GM12878 (cell line): ENCODE measurements at regions not wholly inside any gene's neighbourhood (a gene's known extent, or its start where the extent isn't known, plus 50 kb on each side); places are given as distances from the start of the nearest gene placed in this dataset.

Source experiments
- CTCF ChIP-seq, 3 experiments: IDR thresholded peaks in 2 of 3; conservative IDR thresholded peaks in 1 of 3; 2 replicates each; pipeline ENCODE4 v1.5.1; 2011; ENCODE audit warnings: low read depth in 3 of 3, low read length in 3 of 3, mild to moderate bottlenecking in 3 of 3, control low read depth in 2 of 3, moderate library complexity in 2 of 3, inconsistent platforms in 1 of 3, mixed read lengths in 1 of 3; ENCODE audit not compliant: control insufficient read depth in 2 of 3, insufficient read depth in 1 of 3; ENCODE audit errors: extremely low read depth in 1 of 3
- EGR1 ChIP-seq, 2 experiments: IDR thresholded peaks; 1 replicate in 1 of 2; 2 replicates in 1 of 2; pipeline ENCODE4 v1.6.1; 2011 to 2012; ENCODE audit warnings: low read depth in 2 of 2, low read length in 2 of 2, borderline replicate concordance in 1 of 2, mild to moderate bottlenecking in 1 of 2, moderate library complexity in 1 of 2
- FOXK2 ChIP-seq: fragments of 450-650 bp; IDR thresholded peaks from 2 replicates; pipeline ENCODE4 v1.6.1; 2017; ENCODE audit warnings: mild to moderate bottlenecking, moderate library complexity
- MXI1 ChIP-seq: fragments of 150-350 bp; IDR thresholded peaks from 2 replicates; pipeline ENCODE4 v1.6.1; 2011; ENCODE audit warnings: low read depth, mild to moderate bottlenecking, inconsistent platforms, low read length, improper control_type of control experiment
- TF ChIP-seq, protein P1 (sequence below): fragments of 450-650 bp; IDR thresholded peaks from 2 replicates; pipeline ENCODE4 v1.6.1; 2016; ENCODE audit warnings: mild to moderate bottlenecking, moderate library complexity, borderline replicate concordance
- TF ChIP-seq, protein P2 (sequence below): IDR thresholded peaks from 2 replicates; pipeline ENCODE4 v1.6.1; 2011; ENCODE audit warnings: mild to moderate bottlenecking, low read depth, low read length, moderate library complexity; ENCODE audit not compliant: insufficient replicate concordance

DNA sequence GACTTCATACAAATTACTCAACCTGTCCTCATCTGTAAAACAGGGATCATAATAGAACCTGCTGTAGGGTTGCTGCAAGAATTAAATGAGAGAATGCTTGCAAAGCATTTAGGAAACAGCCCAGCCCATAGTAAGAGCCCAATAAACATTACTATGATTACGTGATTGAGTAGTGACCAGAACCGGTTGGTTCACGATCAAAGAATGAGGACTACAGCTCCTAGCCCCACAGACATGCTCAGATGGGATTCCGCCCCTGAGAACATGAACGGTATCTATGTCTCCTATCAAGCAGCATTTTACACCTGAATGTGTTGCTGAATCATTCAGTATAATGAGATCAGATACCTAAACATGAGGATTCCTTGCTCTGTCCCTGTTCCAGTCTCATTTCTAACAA, 104.8 kb upstream of the ZNF648 start:
- TF ChIP-seq CTCF (IDR thresholded peaks at IDR 0.05 in 2 of 3, conservative IDR thresholded peaks at IDR 0.05 in 1 of 3; ENCODE audit: control insufficient read depth in 2 of 3, extremely low read depth in 1 of 3, insufficient read depth in 1 of 3, low read depth in 3 of 3, low read length in 3 of 3) (no peak), FOXK2 (no peak), EGR1 (IDR thresholded peaks at IDR 0.05; ENCODE audit: borderline replicate concordance in 1 of 2, low read depth in 2 of 2, low read length in 2 of 2) (no peak), MXI1 (no peak)
- TF ChIP-seq, protein P1, sequence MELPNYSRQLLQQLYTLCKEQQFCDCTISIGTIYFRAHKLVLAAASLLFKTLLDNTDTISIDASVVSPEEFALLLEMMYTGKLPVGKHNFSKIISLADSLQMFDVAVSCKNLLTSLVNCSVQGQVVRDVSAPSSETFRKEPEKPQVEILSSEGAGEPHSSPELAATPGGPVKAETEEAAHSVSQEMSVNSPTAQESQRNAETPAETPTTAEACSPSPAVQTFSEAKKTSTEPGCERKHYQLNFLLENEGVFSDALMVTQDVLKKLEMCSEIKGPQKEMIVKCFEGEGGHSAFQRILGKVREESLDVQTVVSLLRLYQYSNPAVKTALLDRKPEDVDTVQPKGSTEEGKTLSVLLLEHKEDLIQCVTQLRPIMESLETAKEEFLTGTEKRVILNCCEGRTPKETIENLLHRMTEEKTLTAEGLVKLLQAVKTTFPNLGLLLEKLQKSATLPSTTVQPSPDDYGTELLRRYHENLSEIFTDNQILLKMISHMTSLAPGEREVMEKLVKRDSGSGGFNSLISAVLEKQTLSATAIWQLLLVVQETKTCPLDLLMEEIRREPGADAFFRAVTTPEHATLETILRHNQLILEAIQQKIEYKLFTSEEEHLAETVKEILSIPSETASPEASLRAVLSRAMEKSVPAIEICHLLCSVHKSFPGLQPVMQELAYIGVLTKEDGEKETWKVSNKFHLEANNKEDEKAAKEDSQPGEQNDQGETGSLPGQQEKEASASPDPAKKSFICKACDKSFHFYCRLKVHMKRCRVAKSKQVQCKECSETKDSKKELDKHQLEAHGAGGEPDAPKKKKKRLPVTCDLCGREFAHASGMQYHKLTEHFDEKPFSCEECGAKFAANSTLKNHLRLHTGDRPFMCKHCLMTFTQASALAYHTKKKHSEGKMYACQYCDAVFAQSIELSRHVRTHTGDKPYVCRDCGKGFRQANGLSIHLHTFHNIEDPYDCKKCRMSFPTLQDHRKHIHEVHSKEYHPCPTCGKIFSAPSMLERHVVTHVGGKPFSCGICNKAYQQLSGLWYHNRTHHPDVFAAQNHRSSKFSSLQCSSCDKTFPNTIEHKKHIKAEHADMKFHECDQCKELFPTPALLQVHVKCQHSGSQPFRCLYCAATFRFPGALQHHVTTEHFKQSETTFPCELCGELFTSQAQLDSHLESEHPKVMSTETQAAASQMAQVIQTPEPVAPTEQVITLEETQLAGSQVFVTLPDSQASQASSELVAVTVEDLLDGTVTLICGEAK, result no peak
- TF ChIP-seq, protein P2, sequence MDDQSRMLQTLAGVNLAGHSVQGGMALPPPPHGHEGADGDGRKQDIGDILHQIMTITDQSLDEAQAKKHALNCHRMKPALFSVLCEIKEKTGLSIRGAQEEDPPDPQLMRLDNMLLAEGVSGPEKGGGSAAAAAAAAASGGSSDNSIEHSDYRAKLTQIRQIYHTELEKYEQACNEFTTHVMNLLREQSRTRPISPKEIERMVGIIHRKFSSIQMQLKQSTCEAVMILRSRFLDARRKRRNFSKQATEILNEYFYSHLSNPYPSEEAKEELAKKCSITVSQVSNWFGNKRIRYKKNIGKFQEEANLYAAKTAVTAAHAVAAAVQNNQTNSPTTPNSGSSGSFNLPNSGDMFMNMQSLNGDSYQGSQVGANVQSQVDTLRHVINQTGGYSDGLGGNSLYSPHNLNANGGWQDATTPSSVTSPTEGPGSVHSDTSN, result no peak
